Left hindlimb (tissue), 1 donor: ENCODE measurements at regions not wholly inside any gene's neighbourhood (a gene's known extent, or its start where the extent isn't known, plus 50 kb on each side); places are given as distances from the start of the nearest gene placed in this dataset.
A peak's percentile ranks its signal among the peaks of the same experiment; 100 is the strongest.
"Not testable (repeated sequence)": the region's sequence is repeated elsewhere in the genome, so short reads cannot be mapped to it uniquely, and the experiment has no call there.

Experiments used
- DNase-seq: peaks from one replicate; pipeline ENCODE4 v3.0.0-alpha.2; 2018

GRCh38 chr4:98828801-98829200, 100.1 kb downstream of the EIF4E start:
- DNase-seq, result no peak

- DNase-seq, result no peak
Observed at GRCh38 chr4:98827661-98828060, 101.3 kb downstream of the EIF4E start.

DNA sequence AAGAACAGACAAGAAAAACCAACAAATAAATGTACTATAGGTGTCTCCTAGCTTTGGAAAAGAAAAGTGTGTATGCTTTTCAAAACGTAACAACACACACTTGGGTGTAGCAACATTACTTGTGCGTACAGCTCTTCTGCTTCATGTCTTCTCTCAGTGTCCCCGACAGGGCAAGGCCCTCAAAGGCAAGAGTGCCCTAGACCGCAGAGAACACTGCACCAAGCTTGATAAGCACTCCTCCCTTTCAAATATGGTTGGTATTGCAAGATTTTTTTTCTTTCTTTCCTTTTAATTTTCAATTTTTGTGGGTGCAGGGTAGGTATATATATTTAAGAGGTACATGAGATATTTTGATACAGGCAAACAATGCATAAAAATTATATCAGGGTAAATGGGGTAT, 106.8 kb downstream of the EIF4E start:
- DNase-seq, result no peak

GRCh38 chr4:98818116-98818515, 110.8 kb downstream of the EIF4E start:
- not testable (repeated sequence) for DNase-seq

GRCh38 chr4:98816816-98817215, 112.1 kb downstream of the EIF4E start:
- DNase-seq, result no peak

- no peak for DNase-seq
Observed at GRCh38 chr4:98816386-98816785, 112.5 kb downstream of the EIF4E start.

DNA sequence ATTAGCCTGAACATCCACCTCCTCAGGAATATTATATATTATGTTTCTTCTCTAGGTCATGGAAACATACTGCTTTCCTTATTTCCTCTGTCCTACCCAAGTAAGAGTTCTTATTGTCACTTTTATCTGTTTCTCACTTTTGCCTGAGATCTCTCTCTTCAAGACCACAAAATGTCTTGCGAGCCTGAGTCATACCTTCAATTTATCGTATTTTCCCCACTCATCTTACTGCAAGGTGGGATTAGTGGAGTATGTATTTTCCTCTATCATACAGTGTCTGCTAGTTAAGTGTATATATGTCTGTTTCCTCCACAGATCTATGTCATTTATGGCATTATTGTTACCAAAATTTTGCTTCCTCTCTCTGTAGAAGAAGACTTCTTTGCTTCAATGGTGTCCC, 124.5 kb downstream of the EIF4E start:
- DNase-seq, result no peak

DNA sequence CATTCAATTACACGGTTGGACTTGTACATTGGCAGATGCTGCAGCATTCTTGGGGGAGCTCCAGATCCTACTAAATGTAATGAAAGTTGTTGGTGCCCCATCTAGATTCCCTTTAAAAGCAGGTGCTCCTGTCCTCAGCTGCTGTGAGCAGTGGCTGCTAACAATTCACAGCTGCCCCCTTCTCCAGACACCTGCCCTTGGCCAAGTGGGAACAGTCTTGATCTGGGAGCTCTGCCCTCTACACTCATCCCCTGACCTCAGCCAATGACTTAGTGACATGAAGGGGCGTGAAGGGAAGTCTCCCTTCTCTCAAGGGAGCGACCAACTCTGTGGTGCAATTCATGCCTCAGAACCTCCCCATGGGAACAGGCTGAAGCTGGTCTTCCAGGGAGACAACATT, 125.7 kb downstream of the EIF4E start:
- DNase-seq, result no peak

- no peak for DNase-seq
Observed at GRCh38 chr4:98802770-98803198, 126.1 kb downstream of the EIF4E start.

DNA sequence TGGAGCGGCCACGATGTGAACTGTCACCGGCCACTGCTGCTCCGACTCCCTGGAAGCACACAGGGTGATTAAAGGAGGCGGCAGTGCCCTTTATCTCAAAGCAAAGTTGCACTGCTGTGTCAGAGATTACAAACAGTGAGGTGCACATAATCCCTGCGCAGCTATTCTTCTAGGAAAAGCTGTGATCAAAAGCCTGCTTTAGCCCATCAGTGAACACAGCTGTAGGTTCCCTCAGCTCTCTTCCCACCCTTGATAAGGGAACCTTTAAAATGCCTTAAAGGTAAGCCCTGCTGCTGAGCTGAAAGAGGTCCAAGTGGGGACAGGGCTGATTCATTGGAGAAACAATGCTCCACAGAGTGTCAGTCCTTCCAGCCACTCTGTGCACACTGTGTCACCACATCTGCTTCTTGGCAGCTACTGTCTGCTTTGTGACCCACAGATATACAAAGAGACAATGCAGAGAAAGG, 127.6 kb downstream of the EIF4E start:
- no peak for DNase-seq

GRCh38 chr4:98796991-98797390, 131.9 kb downstream of the EIF4E start:
- DNase-seq, result no peak

DNA sequence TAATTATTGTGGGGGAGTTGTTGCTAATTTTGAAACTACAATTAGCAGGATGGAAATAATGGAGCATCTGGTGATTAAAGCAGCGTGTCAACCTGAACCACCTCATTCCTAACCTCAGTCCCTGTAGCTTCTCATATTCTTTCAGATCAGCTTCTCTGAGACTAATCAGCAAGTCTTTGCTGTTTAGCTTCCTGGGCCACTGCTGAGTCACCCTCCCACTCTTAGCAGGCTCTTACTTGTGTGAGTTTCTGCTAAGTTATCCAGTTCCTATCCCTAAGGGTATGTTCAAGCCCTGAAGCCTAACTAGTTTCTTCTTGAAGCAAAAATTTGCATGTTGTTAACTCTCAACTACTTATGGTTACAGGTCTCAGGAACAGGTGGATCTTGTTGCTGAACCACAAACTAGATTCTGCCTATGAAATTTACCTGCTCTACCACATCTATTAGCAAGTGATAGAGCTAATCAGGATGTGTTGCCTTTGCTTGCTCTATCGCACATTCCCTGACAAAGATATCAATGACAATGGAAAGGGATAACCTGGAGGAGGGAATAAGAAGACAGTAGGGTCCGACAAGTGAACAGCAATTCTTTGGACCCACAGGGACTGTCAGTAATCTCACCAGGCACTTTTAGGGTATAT, 134.2 kb downstream of the EIF4E start:
- no peak for DNase-seq

DNA sequence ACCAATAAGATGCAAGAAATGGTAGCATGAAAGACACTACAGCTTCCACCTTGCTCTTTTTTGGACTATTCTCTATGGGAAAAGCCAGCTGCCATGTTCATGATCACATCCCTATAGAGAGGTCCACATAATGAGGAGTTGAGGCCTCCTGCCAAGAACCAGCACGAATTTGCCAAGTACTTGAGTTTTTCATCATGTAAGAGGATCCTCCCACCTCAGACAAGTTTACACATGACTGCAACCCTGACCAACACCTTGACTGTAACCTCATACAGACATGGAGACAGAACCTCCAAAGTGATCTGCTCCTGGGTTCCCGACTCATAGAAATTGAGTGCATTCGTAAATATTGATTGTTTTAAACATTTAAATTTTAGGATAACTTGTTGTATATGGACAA, 135.2 kb upstream of the TSPAN5 start:
- DNase-seq, result no peak

- DNase-seq, result no peak
Observed at GRCh38 chr4:98786866-98787265, 128.5 kb upstream of the TSPAN5 start.

DNA sequence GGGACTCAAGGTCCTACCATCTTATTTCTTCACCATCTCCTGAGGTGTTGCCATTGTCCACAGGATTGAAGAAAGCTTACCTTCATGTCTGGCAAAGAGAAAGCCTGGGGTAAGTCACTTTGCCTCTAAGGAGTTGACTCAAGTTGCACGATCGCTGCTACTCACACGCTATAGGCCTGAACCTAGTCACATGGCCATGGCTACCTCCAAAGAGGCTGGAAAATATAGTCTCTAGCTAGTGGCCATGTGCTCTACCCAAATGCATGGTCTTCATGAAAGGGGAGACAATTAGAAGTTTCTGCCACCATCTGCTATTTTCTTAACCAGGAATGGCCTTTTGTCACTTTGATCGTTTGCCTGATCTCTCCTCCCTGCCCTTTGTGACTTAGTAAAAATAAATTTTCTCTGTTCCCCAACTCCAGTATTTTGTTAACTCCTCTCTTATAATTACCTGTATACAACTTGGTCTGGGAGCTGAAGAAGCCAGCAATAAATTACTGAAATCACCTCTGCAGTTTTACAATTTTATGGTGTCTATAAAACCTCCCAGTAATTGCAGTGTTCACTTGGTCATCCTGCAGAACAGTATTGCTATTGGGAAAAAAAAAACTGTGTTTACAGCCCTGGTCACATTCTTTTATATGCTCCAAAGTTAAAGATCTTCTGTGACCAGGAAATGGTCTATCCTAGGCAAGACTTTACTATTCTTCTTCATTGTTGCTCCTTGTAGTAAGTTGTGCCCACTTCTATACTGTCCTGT, 126.7 kb upstream of the TSPAN5 start:
- no peak for DNase-seq

- DNase-seq, result no peak
Observed at GRCh38 chr4:98781641-98782357, 123.4 kb upstream of the TSPAN5 start.

- DNase-seq, result no peak
Observed at GRCh38 chr4:98780926-98781325, 122.5 kb upstream of the TSPAN5 start.

DNA sequence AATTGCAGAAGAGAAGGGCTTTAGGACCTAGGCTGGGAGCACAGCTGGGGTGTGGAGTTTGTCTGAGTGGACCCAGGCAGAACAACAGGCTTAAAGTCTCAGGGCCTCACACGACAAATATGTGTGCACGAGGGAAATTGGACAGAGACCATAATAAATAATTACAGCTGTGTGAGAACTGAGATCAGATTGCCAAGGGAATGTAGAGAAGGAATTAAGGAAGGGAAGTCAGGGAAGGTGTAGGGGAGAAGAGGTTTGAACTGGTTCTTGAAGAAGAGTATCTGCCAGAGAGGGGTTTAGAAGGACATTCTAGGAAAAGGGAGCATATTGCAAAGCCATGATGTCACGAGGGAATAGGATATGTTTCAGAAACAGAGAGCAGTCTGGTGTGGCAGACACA, 120.7 kb upstream of the TSPAN5 start:
- peak; percentile 27 for DNase-seq

GRCh38 chr4:98778206-98778605, 119.8 kb upstream of the TSPAN5 start:
- DNase-seq, result no peak

GRCh38 chr4:98775672-98776071, 117.3 kb upstream of the TSPAN5 start:
- no peak for DNase-seq

DNA sequence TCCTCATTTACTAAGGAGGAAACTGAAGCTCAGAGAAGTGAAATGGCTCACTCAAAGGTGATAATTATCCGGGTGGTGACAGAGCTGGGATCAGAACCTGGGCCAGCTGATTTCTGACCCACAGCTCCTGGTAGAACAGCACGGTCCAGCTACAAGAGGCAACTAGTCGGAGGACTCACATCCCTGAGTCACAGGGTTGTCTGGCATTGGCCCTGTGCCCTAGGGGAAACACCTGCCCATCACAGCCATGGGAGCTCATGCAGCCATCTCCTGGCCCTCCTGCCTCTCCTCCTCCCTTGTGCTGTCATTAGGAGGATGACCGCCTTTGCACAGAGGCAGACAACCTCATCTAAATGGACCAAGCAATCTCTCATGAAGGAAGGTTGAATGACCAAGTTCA, 115.2 kb upstream of the TSPAN5 start:
- no peak for DNase-seq

GRCh38 chr4:98771959-98772632, 113.7 kb upstream of the TSPAN5 start:
- DNase-seq, result no peak

GRCh38 chr4:98765771-98766170, 107.4 kb upstream of the TSPAN5 start:
- DNase-seq, result no peak
